ENCODE measurements at regions not wholly inside any gene's neighbourhood (a gene's known extent, or its start where the extent isn't known, plus 50 kb on each side); places are given as distances from the start of the nearest gene placed in this dataset.

GRCh38 chr2:44843641-44844310 lies 97.7 kb upstream of the SIX3 start:
- H3K4me3 ChIP-seq (ENCODE audit: low read depth, low read length), result no peak overlapping the region
- DNase-seq (ENCODE audit: low read depth), result no peak
- TF ChIP-seq, protein P1, sequence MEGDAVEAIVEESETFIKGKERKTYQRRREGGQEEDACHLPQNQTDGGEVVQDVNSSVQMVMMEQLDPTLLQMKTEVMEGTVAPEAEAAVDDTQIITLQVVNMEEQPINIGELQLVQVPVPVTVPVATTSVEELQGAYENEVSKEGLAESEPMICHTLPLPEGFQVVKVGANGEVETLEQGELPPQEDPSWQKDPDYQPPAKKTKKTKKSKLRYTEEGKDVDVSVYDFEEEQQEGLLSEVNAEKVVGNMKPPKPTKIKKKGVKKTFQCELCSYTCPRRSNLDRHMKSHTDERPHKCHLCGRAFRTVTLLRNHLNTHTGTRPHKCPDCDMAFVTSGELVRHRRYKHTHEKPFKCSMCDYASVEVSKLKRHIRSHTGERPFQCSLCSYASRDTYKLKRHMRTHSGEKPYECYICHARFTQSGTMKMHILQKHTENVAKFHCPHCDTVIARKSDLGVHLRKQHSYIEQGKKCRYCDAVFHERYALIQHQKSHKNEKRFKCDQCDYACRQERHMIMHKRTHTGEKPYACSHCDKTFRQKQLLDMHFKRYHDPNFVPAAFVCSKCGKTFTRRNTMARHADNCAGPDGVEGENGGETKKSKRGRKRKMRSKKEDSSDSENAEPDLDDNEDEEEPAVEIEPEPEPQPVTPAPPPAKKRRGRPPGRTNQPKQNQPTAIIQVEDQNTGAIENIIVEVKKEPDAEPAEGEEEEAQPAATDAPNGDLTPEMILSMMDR (IDR thresholded peaks at IDR 0.05; ENCODE audit: insufficient read depth, low read length), result no peak

- no peak for DNase-seq (ENCODE audit: low read depth)
- H3K4me3 ChIP-seq (ENCODE audit: low read depth, low read length), result no peak overlapping the region
- TF ChIP-seq, protein P1 (IDR thresholded peaks at IDR 0.05; ENCODE audit: insufficient read depth, low read length), result no peak
These were observed 96.7 kb upstream of the SIX3 start for GRCh38 chr2:44844651-44845270.

DNA sequence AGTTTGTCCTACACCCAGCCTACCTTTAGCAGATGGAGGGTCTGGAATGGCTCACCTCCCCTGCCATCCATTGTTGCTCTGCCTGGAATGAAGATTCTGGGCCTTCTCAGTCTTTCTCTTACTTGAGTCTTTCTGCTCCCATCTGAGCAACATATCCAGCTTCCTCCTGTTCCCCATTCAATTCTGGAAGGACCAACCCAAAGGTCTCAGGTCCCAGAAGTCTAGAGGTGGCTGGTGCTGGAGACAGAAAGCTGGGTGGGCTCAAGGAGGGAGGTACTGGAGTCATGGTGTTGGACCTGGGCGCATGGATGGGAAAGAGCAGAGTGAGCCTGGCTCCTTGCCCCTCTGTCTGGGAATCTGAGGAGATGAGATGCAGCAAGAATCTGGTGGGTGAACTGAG lies 93.5 kb upstream of the SIX3 start:
- no peak for DNase-seq (ENCODE audit: low read depth)
- TF ChIP-seq, protein P1 (IDR thresholded peaks at IDR 0.05; ENCODE audit: insufficient read depth, low read length), result no peak
- no peak overlapping the region for H3K4me3 ChIP-seq (ENCODE audit: low read depth, low read length)

GRCh38 chr2:44850016-44850415 lies 91.5 kb upstream of the SIX3 start:
- no peak for DNase-seq (ENCODE audit: low read depth)
- TF ChIP-seq, protein P1 (IDR thresholded peaks at IDR 0.05; ENCODE audit: insufficient read depth, low read length), result no peak
- no peak overlapping the region for H3K4me3 ChIP-seq (ENCODE audit: low read depth, low read length)

DNA sequence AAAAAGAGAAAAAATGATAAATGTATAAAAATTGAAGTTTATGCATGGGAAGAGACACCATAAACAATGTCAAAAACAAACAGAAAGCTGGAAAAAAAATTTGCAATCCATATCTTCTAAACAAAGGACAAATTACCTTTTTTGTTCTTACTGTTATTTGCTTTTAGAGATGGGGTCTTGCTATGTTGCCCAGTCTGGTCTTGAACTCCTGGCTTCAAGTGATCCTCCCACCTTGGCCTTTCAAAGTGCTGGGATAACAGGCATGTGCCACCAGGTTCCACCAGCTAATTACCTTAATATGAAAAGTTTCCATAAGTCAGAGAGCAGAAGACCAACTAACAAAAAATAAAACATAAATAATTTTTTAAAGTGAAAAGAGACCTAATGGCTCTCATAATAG lies 90.0 kb upstream of the SIX3 start:
- TF ChIP-seq, protein P1 (IDR thresholded peaks at IDR 0.05; ENCODE audit: insufficient read depth, low read length), result no peak

GRCh38 chr2:44852594-44852993 lies 88.9 kb upstream of the SIX3 start:
- TF ChIP-seq, protein P1 (IDR thresholded peaks at IDR 0.05; ENCODE audit: insufficient read depth, low read length), result no peak
- H3K4me3 ChIP-seq (ENCODE audit: low read depth, low read length), result no peak overlapping the region
- no peak for DNase-seq (ENCODE audit: low read depth)

More for the DNA sequence above, 90.0 kb upstream of the SIX3 start:
- H3K4me3 ChIP-seq (ENCODE audit: low read depth, low read length), result no peak overlapping the region
- no peak for DNase-seq (ENCODE audit: low read depth)
